IPS-NIHi7 (cell line): ENCODE measurements at regions not wholly inside any gene's neighbourhood (a gene's known extent, or its start where the extent isn't known, plus 50 kb on each side); places are given as distances from the start of the nearest gene placed in this dataset.
"Not testable (repeated sequence)": the region's sequence is repeated elsewhere in the genome, so short reads cannot be mapped to it uniquely, and the experiment has no call there.

Experiments
- DNase-seq: peaks from one replicate; pipeline ENCODE4 v3.0.0; 2012; ENCODE audit warnings: mixed read lengths; ENCODE audit errors: extremely low spot score

GRCh38 chr1:219352961-219353651 lies 179.4 kb downstream of the LYPLAL1 start:
- DNase-seq: no peak

GRCh38 chr1:219350172-219350931 lies 176.7 kb downstream of the LYPLAL1 start:
- DNase-seq: no peak

- no peak for DNase-seq
Observed at GRCh38 chr1:219347921-219348391, 174.3 kb downstream of the LYPLAL1 start.

GRCh38 chr1:219347376-219347775 lies 173.7 kb downstream of the LYPLAL1 start:
- DNase-seq: no peak

- DNase-seq: no peak
Observed at GRCh38 chr1:219345953-219346352, 172.3 kb downstream of the LYPLAL1 start.

GRCh38 chr1:219342836-219343235 lies 169.2 kb downstream of the LYPLAL1 start:
- DNase-seq: no peak

GRCh38 chr1:219340796-219341195 lies 167.1 kb downstream of the LYPLAL1 start:
- DNase-seq: no peak

GRCh38 chr1:219339466-219339865 lies 165.8 kb downstream of the LYPLAL1 start:
- no peak for DNase-seq

GRCh38 chr1:219337588-219337987 lies 163.9 kb downstream of the LYPLAL1 start:
- DNase-seq: no peak

GRCh38 chr1:219333626-219334025 lies 159.9 kb downstream of the LYPLAL1 start:
- no peak for DNase-seq

- DNase-seq: no peak
Observed at GRCh38 chr1:219331424-219331823, 157.7 kb downstream of the LYPLAL1 start.

GRCh38 chr1:219330669-219331068 lies 157.0 kb downstream of the LYPLAL1 start:
- no peak for DNase-seq

- DNase-seq: no peak
Observed at GRCh38 chr1:219330001-219330400, 156.3 kb downstream of the LYPLAL1 start.

- no peak for DNase-seq
Observed at GRCh38 chr1:219329578-219329977, 155.9 kb downstream of the LYPLAL1 start.

GRCh38 chr1:219326843-219327242 lies 153.2 kb downstream of the LYPLAL1 start:
- DNase-seq: no peak

- no peak for DNase-seq
Observed at GRCh38 chr1:219325368-219325742, 151.7 kb downstream of the LYPLAL1 start.

- DNase-seq: no peak
Observed at GRCh38 chr1:219324629-219325367, 151.1 kb downstream of the LYPLAL1 start.

- no peak for DNase-seq
Observed at GRCh38 chr1:219324171-219324570, 150.5 kb downstream of the LYPLAL1 start.

- no peak for DNase-seq
Observed at GRCh38 chr1:219323426-219323825, 149.7 kb downstream of the LYPLAL1 start.

- no peak for DNase-seq
Observed at GRCh38 chr1:219322766-219323165, 149.1 kb downstream of the LYPLAL1 start.

- not testable (repeated sequence) for DNase-seq
Observed at GRCh38 chr1:219320563-219320962, 146.9 kb downstream of the LYPLAL1 start.

- no peak for DNase-seq
Observed at GRCh38 chr1:219318826-219319225, 145.1 kb downstream of the LYPLAL1 start.
